ENCODE measurements at regions not wholly inside any gene's neighbourhood (a gene's known extent, or its start where the extent isn't known, plus 50 kb on each side); places are given as distances from the start of the nearest gene placed in this dataset.

DNA sequence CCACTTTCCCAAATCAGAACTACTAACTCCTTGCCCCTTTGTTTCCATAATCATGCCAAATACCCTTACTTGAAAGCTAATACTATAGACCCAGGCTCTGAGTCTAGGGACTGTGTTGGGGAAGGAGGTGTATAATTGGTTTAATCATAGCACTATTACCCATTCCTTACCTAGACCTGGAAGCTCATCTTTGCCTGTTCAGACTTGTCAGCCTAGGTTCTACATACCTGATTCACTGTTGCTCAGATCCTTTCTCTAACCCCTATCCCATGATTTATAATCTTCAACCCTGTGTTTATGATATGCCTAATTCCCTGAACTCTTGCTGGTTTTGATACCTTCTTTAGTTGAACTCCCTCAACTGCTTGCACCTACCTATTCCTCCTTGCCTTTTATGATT lies 123.1 kb upstream of the GRIA3 start:
- Mint-ChIP-seq H3K36me3 (ENCODE audit: insufficient read depth, unreplicated experiment) (no peaks in the 10 kb centered on the region), H3K4me3 (ENCODE audit: unreplicated experiment) (no peak overlapping the region), H3K27me3 (ENCODE audit: insufficient read depth, unreplicated experiment) (no peaks in the 10 kb centered on the region), H3K27ac (ENCODE audit: unreplicated experiment) (no peak overlapping the region), H3K4me1 (ENCODE audit: low read depth, unreplicated experiment) (no peaks in the 10 kb centered on the region), H3K9me3 (ENCODE audit: unreplicated experiment) (no peaks in the 10 kb centered on the region)
- ChIA-PET POLR2A (no interaction called here), CTCF (no interaction called here)
- H3K4me1 ChIP-seq, result no peaks in the 10 kb centered on the region
- no peaks in the 10 kb centered on the region for H3K9me3 ChIP-seq
- no peaks in the 10 kb centered on the region for H3K36me3 ChIP-seq (ENCODE audit: control insufficient read depth, insufficient read depth, low read length)
- DNase-seq, result no peak
- H3K4me3 ChIP-seq (ENCODE audit: low read depth, low read length), result no peak overlapping the region
- no TSS peak for BruUV-seq (replicated peaks)
- intact Hi-C loops (cut with micrococcal nuclease; ENCODE audit: unreplicated experiment), result no loop called here
- no peak for TF ChIP-seq CTCF (IDR thresholded peaks at IDR 0.05; ENCODE audit: insufficient read depth in 1 of 2, low read depth in 1 of 2, low read length in 1 of 2, severe bottlenecking in 1 of 2, unreplicated experiment in 1 of 2)
- H3K27me3 ChIP-seq (replicated peaks; ENCODE audit: control insufficient read depth, insufficient read depth, low read length), result no peaks in the 10 kb centered on the region

DNA sequence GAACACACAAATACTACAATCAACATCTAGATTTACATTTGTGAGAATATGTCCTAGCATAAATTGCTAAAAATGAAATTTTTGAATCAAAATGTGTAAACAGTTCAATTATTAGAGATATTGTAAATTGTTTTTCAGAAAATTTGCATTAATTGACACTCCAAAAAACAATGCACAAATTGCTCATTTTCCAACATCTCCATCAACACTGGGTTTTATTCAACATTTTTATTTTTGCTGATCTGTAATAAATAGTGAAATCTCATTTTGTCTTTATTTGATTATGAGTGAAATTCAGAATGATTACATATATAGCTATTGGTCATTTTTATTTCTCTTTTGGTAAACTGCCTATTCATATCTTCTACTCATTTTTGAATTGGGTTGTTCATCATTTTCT lies 120.0 kb upstream of the GRIA3 start:
- intact Hi-C loops (cut with micrococcal nuclease; ENCODE audit: unreplicated experiment), result no loop called here
- no peaks in the 10 kb centered on the region for H3K9me3 Mint-ChIP-seq (ENCODE audit: unreplicated experiment)
- Histone ChIP-seq H3K4me1 (no peaks in the 10 kb centered on the region), H3K36me3 (ENCODE audit: control insufficient read depth, insufficient read depth, low read length) (no peaks in the 10 kb centered on the region), H3K4me3 (ENCODE audit: low read depth, low read length) (no peak overlapping the region), H3K9me3 (no peaks in the 10 kb centered on the region), H3K27me3 (replicated peaks; ENCODE audit: control insufficient read depth, insufficient read depth, low read length) (no peaks in the 10 kb centered on the region)
- no peaks in the 10 kb centered on the region for H3K27me3 Mint-ChIP-seq (ENCODE audit: insufficient read depth, unreplicated experiment)
- H3K4me1 Mint-ChIP-seq (ENCODE audit: low read depth, unreplicated experiment), result no peaks in the 10 kb centered on the region
- TF ChIP-seq CTCF (IDR thresholded peaks at IDR 0.05; ENCODE audit: insufficient read depth in 1 of 2, low read depth in 1 of 2, low read length in 1 of 2, severe bottlenecking in 1 of 2, unreplicated experiment in 1 of 2), result no peak
- ChIA-PET CTCF (no interaction called here), POLR2A (no interaction called here)
- H3K4me3 Mint-ChIP-seq (ENCODE audit: unreplicated experiment), result no peak overlapping the region
- H3K27ac Mint-ChIP-seq (ENCODE audit: unreplicated experiment), result no peak overlapping the region
- no peak for DNase-seq
- no TSS peak for BruUV-seq (replicated peaks)
- H3K36me3 Mint-ChIP-seq (ENCODE audit: insufficient read depth, unreplicated experiment), result no peaks in the 10 kb centered on the region

DNA sequence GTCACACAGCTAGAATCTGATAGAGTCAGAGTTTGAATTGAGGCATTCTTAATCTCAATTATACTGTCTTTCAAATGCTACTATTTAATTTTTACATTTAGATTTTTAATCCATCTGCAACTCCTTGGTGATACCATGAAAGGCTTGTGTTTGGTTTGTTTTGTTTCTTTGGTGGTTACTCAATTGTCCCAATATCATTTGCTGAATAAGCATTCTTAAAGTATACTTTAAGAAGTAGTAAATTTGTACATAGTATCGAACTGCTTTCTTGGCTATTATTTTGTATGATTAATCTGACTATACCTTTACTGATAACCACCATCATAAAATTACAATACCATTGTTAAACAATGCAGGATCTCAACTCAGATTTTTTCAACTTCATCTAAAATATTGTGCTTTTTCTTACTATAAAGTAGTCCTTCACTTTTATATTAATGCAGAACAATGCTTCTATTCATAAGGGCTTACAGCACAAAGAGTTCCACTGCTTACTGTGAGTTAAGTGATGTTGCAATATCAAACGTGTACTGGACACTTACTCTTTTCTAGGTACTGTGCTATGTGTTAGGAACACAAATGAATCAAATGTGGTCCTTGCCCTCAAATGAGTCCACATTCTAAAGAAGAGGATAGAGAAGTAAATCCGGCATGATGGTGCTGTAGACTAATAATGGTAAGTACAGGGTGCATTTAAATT lies 111.2 kb upstream of the GRIA3 start:
- Mint-ChIP-seq H3K27ac (ENCODE audit: unreplicated experiment) (no peak overlapping the region), H3K9me3 (ENCODE audit: unreplicated experiment) (no peaks in the 10 kb centered on the region), H3K4me3 (ENCODE audit: unreplicated experiment) (no peak overlapping the region), H3K27me3 (ENCODE audit: insufficient read depth, unreplicated experiment) (no peaks in the 10 kb centered on the region), H3K36me3 (ENCODE audit: insufficient read depth, unreplicated experiment) (no peaks in the 10 kb centered on the region), H3K4me1 (ENCODE audit: low read depth, unreplicated experiment) (no peaks in the 10 kb centered on the region)
- Histone ChIP-seq H3K27me3 (replicated peaks; ENCODE audit: control insufficient read depth, insufficient read depth, low read length) (no peaks in the 10 kb centered on the region), H3K36me3 (ENCODE audit: control insufficient read depth, insufficient read depth, low read length) (no peaks in the 10 kb centered on the region), H3K4me1 (no peaks in the 10 kb centered on the region), H3K4me3 (ENCODE audit: low read depth, low read length) (no peak overlapping the region), H3K9me3 (no peaks in the 10 kb centered on the region)
- intact Hi-C loops (cut with micrococcal nuclease; ENCODE audit: unreplicated experiment), result no loop called here
- TF ChIP-seq CTCF (IDR thresholded peaks at IDR 0.05; ENCODE audit: insufficient read depth in 1 of 2, low read depth in 1 of 2, low read length in 1 of 2, severe bottlenecking in 1 of 2, unreplicated experiment in 1 of 2), result no peak
- ChIA-PET POLR2A (no interaction called here), CTCF (no interaction called here)
- no peak for DNase-seq
- no TSS peak for BruUV-seq (replicated peaks)

Measured in Caco-2 (cell line).